IPS-NIHi7 (cell line): ENCODE measurements at regions not wholly inside any gene's neighbourhood (a gene's known extent, or its start where the extent isn't known, plus 50 kb on each side); places are given as distances from the start of the nearest gene placed in this dataset.
"Not testable (repeated sequence)": the region's sequence is repeated elsewhere in the genome, so short reads cannot be mapped to it uniquely, and the experiment has no call there.

Experiments used
- DNase-seq: peaks from one replicate; pipeline ENCODE4 v3.0.0; 2012; ENCODE audit warnings: mixed read lengths; ENCODE audit errors: extremely low spot score

DNA sequence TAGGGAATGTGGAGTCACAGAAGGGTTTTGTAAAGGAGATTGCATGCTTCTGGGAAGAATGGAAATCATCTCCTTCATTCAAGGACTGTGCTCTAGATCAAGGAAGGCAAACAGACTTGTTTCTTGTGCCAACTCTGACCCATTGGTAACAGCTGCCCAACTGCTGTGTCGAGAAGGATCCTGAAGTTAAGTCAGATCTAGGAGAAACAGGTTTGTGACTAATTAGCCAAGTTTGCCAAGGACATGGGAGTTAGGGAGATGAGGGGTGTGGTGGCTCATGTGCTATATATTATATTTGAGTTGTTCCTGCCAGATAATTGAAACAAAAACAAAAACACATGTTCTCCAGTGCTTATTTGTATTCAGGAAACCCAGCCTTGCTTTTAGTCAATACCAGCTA is 251.2 kb upstream of the USP24 start:
- no peak for DNase-seq

DNA sequence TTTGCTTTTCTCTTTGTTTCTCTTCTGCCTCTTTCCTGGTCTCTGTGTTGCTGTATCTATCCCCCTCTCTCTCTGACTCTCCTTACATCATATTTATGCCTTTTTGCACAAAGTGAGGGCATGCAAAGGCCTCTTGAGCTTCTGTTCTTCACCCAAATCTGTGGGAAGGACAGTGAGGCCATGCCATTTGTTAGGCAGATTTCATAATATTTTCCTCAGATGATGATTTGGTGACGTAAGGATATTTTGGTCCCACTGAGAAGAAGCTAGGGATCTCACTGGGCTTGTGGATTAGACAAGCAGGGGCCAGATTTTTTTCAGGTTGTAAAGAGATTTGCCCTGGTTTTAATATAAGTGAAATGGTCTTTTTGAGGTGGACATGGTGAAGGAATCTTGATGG is 249.4 kb upstream of the USP24 start:
- DNase-seq = no peak

DNA sequence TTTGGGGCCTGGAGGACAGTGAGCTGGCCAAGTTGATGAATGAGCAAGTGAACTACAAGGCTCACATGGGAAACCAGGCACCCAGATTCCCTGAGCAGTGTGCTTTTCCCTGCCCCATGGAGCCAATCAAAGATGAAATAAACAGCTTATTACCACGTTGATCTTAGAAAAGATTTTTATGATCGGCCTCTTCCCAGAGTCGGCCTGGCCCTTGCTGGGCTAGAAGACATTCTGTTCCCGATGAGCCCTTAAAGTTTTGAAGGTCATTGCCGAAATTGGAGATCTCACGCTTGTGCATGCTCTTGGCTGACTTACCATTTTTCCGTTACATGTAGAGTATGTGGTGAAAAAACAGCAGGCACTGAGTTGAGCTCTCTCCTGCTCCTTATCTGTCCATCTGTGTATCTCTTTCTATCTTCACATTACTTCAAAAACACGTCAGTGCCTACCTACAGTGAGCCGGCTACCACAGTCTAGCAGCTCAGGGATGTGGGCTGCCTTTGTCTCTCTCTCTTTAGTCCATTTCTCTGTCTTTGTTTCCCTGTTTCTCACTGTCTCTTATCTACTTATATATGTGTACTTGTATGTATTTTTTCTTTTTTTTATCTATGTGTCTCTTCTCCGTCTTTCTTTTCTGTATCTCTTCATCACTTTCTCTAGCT is 248.8 kb upstream of the USP24 start:
- no peak for DNase-seq

DNA sequence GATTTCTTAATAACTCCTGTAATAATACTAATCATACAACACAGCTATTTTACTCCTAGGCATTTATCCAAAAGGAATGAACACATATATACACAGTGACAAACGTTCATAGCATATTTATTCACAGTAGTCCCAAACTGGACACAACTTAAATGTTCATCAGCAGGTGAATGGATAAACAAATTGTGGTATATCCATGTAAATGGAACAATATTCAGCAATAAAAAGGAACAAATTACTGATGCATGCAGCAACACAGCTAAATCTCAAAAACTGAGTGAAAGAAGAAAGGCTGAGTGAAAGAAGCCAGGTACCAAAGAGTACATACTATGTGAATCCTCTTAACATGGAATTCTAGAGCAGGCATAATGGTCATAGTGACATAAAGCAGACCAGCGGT is 242.7 kb upstream of the USP24 start:
- no peak for DNase-seq

DNA sequence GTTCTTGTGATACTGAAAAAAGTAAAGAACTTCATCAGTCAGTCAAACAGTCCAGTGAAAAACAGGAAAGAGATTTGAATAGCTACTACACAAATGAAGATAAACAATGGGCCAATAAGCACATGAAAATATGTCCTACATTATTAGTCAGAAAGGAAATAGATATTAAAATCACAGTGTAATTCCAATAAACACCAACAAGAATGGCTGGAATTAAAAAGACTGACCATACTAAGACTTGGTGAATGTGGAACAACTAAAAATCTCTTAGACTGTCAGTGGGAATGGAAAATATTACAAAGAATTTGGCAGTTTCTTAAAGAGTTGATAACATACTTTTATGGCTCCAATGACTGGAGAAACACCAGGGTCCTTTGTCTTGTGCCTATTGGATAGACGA is 241.8 kb upstream of the USP24 start:
- DNase-seq = no peak

DNA sequence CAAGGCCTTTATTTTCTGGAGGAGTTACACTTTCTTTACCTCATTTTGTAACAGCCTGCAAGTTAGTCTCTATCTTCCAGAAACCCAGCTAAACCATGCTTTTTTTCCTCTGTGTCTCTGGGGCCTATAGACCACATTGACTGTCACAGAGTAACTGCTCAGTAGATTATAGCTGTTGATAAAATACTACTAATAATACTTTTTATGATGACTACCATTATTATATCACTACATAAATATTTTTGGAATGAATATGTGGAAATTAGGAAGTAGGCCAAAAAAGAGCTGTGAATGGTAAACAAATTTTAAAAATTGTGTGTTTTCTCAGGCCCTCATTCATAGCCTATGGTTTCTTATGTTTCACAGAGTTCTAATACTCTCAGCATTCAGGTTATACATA is 233.1 kb upstream of the USP24 start:
- no peak for DNase-seq

DNA sequence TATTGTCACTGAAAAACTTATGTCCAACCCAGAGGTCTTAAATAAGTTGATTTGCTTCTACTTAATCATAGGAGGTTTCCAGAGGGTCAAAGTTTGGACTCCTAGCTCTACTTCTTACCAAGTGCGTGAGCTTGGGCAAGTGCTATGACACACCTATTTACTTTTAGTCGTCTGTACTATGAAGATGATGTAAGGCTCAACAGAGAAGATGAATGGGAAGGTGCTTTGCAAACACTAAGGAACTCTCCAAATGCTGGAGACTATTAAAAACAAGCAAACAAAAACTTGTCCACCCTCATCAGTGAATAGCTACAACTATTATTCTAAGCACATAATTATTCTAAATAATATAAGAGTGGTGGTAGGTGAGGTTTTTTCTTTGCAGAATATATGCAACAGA is 232.3 kb upstream of the USP24 start:
- DNase-seq = no peak

DNA sequence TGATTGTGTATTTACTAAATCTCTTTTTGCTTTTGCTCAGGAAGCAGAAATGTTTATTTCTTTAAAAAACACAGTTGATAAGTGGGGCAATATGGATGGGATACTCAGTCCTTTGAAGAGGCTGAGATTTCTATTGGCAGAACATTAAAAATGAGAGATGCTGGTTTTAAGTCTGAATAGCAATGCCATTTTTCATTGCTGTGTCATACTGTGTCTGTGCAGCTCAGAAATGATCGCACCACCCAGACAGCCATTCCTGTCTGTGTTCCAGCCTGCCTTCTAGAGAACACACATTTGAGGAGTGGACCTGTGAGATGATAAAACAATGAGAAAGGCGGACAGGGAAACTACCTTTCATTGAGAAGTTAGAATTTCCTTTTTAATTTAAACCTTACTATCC is 231.2 kb upstream of the USP24 start:
- no peak for DNase-seq

DNA sequence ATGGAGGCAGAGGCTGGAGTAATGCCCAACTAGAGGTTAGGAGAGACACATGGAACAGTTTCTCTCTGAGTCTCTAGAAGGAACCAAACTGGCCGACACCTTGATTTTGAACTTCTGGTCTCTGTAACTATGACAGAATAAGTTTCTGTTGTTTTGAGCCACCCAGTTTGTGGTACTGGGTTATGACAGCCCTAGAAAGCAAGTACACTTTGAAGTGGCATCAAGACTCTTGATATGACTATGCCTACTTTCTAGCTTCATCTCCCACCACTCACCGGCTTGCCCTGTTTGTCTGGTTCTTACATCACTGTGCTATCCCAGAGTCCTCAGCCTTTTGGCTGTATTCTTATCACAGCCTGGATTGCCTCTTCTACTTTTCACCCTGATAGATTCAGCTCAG is 230.3 kb upstream of the USP24 start:
- DNase-seq = no peak

DNA sequence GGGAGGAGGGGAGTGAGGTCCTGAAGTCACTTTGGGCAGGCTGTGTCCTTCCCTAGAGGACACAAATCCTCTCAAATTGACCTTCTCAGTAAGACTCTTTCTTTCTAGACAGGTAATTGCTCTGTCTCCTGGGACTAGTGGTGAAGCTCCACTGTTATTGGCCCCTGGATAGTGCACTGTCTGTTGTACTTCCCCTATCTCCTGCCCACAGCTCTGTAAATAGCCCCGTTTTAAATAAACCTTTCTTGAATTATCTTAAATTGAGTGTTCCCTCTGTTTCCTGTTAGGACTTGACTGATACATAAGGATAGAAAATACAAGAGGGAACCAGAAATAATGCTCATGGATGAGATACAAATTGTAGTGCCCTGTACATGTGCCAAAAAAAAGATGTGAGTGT is 229.5 kb upstream of the USP24 start:
- DNase-seq = no peak

DNA sequence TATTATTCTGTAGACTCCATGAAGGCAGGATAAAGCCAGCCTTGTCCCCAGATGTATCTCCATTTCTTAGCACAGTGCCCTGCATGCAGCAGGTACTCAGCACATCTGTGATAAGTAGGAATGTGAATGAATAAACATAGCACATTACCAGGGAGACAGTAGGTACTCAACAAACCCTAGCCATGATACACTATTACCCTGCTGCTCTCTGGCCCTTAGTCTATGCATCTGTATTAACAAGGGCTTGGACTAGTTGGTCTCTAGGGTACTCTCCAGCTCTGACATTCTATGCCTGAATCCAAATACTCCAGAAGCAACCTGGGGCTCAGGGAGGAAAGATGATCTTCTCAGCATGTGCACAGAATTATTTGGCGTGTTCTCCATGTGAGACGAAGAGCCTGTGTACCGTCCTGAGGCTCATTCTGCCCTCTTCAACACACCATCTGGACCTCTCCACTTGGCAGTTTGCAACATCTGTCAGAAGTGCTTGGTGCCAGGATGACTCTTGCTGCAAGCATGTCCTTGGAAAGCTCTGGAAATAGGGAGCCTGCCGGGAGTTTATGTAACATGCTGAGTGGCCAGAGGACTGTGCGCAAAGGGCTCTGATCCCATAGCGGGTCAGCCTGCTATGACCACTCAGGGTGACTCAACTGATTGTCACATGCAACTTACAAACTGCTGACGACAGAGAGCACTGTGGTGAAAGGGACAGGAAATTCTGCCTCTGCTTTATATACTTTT is 228.2 kb upstream of the USP24 start:
- DNase-seq = no peak

DNA sequence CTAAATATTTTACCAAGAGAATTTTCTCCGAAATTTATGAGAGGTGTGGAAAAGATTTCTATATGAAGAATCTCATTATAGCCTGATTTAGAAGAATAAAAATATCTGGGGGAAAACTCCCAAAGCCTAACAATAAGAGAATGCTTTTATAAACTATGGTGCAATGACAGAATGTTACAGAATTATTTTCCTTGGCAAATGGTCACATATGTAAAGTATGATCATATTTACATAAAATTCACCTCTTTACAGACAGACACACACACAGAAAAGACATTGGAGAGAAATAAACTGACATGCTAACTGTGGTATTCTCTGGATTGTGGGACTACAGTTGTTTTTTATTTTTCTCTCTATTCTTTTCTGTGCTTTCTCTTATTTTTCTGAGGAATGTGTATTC is 226.3 kb upstream of the USP24 start:
- no peak for DNase-seq

DNA sequence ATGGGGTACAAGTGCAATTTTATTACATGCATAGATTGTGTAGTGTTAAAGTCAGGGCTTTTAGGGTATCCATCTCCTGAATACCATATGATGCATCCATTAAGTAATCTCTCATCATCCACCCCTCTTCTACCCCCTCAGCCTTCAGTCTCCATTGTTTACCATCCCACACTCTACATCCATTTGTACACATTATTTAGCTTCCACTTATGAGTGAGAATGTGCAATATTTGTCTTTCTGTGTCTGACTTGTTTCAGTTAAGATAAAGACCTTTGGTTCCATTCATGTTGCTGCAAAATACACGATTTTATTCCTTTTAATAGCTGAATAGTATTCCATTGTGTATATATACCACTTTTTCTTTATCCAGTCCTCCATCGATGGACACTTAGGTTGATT is 222.5 kb upstream of the USP24 start:
- DNase-seq = no peak

DNA sequence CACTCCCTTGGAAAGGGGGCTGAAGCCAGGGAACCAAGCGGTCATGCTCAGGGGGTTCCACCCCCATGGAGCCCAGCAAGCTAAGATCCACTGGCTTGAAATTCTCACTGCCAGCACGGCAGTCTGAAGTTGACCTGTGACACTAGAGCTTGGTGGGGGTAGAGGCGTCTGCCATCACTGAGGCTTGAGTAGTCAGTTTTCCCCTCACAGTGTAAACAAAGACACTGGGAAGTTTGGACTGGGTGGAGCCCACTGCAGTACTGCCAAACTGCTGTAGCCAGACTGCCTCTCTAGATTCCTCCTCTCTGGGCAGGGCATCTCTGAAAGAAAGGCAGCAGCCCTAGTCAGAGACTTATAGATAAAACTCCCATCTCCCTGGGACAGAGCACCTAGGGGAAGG is 215.6 kb upstream of the USP24 start:
- not testable (repeated sequence) for DNase-seq

DNA sequence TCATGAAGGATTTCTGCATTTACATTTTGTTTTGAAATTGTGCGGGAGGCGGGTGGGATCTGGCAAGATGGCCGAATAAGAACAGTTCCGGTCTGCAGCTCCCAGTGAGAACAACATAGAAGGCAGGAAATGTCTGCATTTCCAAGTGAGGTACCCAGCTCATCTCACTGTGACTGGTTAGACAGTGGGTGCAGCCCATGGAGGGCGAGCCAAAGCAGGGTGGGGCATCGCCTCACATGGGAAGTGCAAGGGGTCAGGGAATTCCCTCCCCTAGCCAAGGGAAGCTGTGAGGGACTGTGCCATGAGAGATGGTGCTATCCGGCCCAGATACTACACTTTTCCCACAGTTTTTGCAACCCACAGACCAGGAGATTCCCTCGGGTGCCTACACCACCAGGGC is 215.0 kb upstream of the USP24 start:
- DNase-seq = not testable (repeated sequence)

DNA sequence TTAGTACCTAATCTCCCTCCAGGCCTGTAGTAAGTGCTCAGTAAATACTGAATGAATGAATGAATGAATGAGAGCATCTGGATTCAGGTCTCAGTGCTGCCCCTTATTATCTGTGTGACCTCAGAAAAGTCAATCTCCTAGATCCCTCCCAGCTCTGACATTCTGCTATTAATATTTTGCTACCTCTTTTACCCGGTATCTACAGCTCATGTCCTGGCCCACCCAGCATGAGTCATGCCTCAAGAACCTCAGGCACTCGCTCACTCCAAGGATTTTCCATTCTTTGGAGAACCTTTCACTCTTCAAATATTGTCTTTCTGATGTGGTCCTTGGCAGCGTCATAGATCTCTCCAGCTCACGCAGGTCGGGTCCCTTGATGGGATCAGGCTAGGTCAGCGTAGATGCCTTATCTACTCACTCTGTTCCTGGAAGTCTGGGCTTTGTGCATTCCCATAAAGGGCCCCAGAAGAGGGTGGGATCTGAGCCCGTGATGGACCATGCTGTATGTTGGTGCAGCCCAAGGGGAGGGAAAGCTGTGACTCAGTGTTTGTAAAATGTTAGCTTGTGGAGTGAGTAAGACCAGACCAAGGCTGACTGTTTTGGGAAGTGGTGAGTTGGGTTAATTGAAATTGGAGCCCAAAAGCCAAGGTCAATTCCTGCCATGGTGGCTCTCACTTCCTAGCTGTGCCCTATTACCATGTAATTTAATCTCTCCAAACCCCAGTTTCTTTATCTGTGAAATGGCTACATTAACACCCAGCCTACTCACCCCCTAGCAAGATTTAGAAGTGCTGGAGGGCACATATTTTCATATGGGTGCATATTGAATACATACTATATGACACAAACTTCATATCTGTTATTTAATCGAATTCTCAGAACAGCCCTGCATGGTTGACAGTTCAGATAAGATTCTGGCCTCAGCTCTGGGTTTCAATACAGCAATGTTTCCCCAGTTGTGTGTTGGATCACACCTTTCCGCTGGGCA is 214.1 kb upstream of the USP24 start:
- DNase-seq = peak; percentile 50

DNA sequence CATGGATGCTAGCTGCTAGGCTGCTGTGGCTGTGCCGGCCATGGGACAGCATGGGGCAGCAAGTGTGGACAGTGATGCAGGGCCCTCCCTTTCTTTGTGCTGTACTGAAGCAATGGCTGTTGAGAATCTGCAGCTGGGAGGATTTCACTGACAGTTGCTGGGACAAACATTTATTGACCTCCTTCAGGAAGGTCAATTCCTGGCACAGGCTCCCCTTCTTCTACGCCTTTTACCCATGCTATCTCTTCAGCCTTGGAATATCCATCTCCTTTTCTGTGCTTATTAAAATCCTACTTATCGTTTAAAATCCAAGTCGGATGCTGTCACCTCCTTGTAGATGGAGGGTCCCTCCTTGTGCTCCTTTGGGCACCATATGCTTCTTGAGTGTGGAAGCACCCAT is 213.1 kb upstream of the USP24 start:
- no peak for DNase-seq

DNA sequence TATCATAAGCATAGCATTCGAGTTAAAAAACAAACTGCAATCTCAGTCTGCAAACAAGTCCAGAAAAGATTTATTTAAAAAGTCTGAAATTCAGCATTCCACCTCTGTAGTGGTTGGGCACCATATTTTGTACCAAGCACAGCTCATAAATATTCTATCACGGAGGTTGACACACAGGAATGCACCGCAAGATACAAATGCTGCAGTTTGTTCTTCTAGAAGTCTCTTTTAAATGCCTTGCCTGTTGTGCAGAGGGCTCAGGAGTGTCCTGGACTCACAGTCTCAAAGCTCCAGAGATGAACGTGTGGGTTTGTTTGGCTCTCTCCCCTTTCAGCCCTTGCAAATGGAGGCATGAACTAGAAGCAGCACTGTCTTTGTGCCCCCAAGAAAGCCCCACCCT is 212.4 kb upstream of the USP24 start:
- no peak for DNase-seq

DNA sequence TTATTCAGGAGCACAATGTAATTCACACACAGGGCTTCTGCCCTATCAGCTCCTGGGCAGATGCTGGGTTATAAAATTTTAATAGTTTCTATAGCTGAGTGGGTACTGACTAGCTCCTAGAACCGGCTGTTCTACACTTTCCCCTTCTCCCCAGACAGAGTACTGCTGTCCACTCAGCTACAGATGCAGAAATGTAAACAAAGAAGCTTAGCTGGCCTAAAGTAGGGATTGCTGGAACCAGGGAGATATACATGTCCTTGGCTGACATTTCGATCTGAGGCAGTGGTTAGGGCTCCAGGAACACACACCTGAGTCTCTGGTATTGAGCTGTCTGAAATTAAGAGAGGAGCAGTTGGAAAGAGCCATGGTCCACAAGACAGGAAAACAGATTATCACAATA is 211.5 kb upstream of the USP24 start:
- DNase-seq = no peak

DNA sequence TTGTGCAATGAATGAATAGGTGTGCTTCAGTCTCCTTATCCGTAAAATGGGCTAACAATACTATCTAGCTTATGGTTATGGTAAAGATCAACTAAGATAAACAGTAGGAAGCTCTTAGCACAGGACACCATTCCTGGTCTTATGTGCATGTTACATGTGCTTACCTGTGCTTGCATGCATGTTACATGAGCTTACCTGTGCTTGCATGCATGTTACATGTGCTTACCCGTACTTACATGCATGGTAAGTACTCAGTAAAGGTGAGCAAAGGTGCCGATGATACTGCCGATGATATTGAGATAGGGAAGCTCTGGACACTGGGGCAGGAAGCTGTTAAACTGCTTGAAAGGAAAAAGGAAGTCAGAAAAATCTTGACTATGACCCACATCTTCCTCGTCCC is 211.0 kb upstream of the USP24 start:
- no peak for DNase-seq

DNA sequence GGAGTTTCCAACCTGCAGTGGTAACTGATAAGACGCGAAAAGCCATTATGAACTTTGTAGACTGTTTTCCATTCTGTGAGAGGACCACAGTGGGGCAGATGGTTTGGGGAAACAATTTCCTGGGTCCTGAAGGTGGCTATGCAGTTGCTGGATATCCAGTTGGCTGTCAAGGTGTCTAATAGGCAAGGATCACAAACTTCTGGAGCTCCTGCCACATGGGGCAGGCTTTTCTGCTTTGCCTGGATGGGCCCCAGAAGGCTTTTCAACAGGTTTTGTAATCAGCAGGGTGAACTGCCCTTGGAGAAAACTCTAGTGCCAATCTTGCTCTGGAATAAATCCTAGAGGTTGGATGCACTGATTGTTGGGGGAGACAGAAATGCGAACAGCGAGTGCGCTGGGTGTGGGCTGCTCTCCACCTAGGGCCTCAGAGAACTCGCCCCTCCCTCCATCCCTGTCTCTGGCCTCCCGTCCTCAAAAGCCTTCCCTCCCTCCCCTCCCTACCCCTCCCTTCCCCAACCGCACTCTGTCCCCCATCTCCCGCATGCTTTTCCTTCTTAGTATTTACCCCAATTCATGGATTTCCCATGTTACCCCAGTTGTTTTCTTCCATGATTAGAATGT is 210.3 kb upstream of the USP24 start:
- DNase-seq = no peak

DNA sequence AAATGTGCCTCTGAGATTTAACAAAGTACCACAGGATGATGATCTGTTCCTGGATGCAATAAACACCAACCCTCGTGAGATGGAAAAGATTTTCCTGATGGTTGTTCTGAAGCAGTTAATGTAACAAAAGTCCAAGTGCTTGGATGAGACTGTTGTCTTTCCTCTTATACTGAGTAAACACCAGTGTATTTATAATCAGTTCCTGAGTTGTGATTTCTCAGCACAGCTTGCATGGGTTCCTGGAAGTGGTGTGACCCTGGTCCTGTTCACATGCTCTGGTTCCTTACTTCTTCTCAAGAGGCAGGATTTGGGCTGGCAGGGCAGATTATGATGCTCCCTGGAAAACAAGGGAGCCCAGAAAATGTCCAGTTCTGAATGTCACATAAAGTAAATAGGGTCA is 208.2 kb upstream of the USP24 start:
- DNase-seq = no peak
